HG02840 (cell line): ENCODE measurements at regions not wholly inside any gene's neighbourhood (a gene's known extent, or its start where the extent isn't known, plus 50 kb on each side); places are given as distances from the start of the nearest gene placed in this dataset.

ENCODE experiments used
- ATAC-seq: cut with Tn5 transposase; IDR thresholded peaks from one replicate; pipeline ENCODE4 v1.9.1; 2021; ENCODE audit warnings: mild to moderate bottlenecking, moderate library complexity, moderate number of reproducible peaks; ENCODE audit not compliant: unreplicated experiment, low FRiP score

DNA sequence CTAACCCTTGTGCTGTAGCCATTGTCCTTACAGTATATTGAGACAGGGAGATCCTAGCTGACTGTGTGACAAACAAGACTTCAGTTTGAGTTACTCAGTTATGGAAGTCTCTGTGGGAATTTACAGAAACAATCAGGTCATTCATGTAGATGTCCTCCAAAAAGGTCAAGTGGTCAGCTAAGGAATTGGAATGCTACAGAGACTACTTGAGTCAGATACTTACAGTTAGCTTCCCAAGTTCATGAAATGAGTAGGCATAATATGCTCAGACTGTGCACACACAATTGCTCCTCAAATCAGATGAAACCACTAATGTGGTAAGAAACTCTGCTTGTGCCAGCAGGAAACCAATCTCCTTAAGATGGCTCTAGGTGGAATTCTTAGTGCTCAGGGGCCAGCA, 985.7 kb downstream of the NSUN3 start:
- ATAC-seq: no peak

DNA sequence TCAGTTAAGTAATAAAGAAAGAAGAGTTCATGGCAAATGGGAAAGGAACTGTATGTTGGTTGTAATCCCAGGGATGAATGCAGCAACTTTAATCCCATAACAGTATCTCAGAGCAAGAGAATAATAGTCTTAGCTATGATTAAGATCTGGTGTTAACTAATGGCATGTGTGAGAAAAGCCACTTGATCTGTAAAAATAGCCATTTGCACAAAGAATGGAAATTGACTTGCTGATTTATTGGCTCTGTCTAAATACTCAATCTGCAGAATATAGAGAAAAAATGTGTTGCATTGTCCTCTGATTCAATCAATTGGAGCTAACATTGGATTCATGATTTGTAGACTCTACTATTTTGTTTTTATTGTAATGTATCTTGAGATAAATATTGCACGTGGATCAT, 987.0 kb downstream of the NSUN3 start:
- no peak for ATAC-seq

DNA sequence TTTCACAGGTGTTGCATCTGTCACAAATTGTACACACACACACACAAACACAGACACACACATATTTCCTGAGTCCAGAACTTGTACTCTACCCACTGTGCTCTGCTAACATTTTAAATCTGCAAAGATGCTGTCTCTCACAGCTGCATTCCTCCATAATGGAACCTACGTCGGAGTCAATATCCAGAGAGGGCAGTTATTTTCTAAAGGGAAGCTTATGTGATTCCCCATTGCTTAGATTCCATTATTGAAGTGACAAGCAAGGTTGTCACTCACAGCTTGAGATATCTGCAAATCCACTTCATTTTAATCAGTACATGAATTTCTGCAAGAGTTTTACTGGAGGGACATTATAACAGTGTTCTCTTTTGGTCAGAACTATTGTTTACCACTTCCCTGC, 992.4 kb downstream of the NSUN3 start:
- no peak for ATAC-seq

DNA sequence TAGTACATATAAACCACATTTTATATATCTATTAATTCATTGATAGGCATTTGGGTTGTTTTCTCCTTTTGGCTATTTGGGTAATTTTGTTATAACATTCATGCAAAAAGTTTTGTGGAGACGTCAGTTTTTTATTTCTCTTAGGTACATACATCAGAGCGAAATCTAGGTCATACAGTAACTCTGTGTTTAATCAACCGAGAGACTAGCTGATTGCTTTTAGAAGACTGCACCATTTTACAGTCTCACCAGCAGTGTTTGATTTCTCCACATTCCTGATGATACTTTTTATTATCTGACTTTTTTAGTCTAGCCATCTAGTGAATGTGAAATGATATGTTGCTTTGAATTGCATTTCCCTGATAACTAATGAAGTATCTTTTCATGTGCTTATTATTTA, 1019.3 kb downstream of the NSUN3 start:
- no peak for ATAC-seq

DNA sequence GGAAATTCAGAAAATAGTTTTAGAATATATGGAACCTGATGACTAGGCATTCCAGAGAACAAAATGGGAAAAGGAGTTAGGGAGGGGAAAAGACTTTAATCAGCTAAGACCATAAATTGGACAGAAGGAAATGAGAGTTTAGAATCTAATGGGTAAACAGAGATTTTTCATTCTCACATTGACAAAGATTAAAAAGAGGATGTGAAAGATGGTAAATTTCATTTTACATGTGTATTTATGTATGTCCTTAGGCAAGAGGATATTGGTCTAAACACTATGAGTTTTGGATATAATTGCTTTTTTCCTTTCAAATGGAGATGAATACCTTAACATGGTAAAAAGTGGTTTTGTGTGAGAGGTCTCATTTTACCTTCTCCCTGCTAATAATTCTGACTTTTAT, 1021.9 kb downstream of the NSUN3 start:
- ATAC-seq: no peak

DNA sequence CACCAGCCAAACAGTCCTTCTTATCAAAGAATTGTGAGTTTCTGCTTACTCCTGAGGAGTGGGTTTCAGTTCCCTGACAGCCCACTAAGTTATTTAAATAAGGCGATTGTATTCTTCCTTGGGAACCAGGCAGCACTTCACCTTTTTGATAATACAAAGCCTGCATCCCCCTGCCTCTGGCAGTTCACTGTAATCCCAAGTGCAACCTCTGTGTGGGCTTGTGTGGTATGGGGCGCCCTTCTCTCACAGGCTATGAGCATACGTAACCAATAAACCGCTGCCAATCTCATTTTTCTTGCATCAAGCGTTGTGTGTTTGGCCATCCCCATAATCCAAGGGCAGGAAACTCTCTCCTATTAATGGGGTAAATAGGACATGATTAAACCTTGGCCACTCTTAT, 1025.6 kb downstream of the NSUN3 start:
- no peak for ATAC-seq

DNA sequence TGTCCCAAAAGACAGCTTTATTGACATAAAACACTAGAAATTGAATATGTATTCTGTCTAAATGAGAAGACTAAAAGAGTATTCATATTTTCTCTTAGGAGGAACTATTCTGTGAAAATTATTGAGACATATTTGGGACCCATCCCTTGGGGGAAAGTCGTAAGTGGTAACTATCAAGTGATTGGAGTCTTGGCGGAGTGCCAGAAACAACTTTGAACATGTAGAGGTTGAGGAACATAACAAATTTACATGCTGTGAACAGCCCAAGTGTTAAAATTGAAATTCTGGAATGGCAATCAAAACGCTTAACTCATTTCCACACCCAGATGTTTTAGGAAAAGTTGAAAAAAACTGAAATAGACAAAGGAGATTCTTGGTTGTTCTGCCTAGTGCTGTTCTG, 1034.6 kb downstream of the NSUN3 start:
- no peak for ATAC-seq

DNA sequence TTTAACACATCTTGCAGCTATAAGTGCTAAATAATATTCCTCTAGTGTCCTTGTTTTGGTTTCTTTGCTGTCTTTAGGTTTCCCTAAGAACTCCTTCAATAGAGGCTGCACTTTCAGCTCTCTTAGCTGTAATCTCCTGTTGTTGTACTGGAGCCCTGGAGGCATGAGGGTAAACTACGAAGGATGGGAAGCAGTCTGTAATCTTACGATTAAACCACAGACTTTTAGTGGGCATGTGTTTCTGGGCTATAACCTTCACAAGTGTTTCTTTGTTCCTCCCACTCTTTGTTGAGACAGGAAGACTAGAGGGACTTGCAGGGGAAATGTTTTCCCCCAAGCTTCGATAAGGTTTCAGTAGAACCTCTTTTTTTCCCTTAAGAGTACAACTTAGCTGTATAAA, 1058.1 kb downstream of the NSUN3 start:
- no peak for ATAC-seq

DNA sequence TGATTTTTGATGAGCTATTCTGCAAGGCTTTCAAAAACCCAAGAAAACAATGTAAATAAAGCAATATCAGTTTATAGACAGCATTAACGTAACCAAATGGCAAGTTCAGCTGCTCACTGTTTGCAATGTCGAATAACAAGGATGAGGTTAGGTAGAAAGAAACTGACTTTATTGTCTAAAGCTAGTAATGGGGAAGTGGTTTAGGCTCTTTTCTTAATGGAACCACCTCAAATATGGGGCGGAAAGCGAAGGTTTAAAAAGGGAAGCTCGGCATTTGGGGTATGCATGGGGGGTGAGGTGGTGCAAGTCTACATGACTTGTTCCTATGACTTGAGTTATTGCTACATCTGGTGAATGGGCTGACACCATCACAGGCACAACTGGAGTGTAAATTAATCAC, 1060.2 kb downstream of the NSUN3 start:
- ATAC-seq: no peak

DNA sequence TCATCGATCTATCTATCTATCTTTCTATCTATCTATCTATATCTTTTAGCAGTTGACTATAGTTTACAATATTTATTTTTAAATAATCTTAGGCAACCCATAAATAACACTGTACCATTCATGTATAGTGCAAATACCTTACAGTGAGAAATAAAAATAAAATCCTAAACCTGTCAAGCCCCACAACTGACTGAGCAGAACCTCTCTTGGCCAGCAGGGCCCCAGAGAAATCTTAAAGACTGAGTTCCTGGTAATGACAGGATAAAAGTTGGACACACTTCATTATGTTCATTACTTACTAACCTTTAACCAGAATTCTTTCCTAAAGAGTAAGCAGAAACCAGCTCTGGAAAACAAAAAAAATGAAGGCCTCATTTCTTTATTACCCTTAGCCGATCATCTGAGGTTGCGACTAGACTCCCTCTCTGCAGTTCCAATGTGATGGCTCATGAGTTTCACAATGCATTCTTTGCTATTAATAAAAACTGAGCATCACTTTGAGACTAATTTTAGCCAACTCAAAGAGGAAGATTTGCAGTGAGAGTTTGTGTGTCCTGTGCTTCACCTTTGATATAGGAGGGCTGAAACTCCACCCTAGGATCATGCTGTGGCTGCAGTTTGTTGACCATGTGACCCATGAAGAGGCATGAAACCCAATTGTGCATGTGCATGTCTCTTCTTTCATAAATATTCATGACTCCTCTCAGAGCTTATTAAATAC, 1072.0 kb downstream of the NSUN3 start:
- ATAC-seq: no peak

DNA sequence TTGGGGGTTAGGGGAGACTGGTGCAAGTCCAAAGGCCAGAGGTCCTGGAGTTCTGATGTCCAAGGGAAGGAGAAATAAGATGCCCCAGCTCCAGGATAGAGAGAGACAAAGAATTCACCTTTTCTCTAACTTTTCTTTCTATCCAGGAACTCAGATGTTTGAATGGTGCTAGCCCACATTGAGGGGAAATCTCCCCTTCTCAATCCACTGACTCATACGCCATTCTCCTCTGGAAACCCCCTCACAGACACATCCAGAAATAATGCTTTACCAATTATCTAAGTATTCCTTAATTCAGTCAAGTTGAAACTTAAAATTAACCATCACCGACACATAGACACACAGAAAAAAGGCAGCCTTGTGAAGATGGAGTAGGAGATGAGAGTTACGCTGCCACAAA, 1085.2 kb downstream of the NSUN3 start:
- ATAC-seq: no peak

DNA sequence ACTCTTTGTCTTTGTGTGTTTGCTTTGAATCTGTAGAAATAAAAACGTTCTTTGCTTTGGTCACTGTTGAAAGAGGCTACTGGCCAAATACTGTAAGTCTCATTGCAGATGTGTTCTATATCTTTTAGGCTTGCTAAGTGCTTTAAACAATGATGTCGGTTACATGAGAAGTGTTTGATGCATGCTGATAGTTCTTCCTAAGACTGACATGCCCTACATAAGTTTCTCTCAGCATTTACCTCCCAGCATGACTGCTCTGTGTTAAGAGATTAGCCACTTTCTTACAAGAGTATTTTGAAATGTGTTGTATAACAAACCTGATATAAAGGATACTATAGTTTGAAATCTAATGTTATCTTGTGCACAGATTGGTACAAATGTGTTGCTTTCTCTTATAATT, 1088.7 kb downstream of the NSUN3 start:
- ATAC-seq: no peak

DNA sequence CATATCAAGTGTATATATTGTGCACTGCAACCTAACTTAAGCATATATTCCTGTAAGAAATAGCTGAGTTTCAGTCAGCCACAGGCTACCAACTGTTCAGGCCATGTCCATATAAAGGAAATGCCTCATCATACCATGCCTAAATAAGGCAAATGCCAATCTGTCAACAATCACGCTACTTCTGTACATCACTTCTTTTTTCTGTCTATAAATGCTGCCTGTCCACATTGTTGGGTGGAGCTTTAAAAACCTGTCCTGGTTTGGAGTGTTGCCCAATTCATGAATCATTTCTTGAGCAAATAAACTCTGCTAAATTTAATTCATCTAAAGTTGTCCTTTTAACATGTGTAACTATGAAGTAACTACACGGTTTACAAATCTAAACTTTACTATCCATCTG, 1091.9 kb downstream of the NSUN3 start:
- no peak for ATAC-seq

DNA sequence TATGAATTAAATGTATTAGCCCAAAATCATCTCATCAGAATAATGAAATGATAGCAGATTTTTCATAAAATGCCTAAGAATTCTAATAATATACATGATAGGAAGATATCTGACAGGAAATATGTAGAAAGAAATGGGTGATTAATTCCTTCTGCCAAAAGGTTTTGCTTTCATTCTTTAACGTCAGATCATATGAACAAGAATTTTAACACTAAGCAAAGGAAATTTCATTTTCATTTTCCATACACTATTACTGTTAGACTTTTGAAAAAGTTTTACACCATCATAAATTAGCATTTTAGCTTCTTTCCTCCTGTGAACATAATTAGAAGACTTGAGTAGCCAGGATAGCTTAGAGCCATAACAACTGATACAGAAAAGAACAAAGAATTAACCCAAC, 1099.9 kb downstream of the NSUN3 start:
- no peak for ATAC-seq

DNA sequence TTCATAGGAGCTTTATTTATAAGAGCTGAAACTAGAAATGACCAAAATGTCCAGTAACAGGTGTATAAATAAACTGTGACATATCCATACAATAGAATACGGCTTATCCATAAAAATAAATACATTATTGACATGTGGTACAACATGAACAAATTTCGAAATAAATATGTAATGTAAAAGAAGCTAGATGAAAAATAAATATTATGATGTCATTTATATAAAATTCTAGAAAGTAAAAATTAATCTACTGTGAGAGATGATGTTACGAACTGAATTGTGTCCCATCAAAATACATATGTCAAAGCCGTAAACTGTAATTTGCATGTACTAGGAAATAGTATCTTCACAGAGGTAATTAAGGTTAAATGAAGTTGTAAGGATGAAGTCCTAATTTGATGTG, 1104.9 kb downstream of the NSUN3 start:
- ATAC-seq: no peak

DNA sequence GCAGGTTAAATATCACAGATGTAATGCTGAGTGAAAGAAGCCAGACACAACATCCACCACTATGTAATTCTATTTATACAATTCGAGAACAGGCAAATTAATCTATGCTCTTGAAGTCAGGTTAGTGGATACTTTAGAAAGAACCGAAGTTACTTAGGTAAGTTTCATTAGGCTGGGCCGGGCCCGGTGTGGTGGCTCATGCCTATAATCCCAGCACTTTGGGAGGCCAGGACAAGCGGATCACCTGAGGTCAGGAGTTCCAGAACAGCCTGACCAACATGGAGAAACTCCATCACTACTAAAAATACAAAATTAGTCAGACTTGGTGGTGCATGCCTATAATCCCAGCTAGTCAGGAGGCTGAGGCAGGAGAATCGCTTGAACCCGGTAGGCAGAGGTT, 1105.7 kb downstream of the NSUN3 start:
- ATAC-seq: no peak

DNA sequence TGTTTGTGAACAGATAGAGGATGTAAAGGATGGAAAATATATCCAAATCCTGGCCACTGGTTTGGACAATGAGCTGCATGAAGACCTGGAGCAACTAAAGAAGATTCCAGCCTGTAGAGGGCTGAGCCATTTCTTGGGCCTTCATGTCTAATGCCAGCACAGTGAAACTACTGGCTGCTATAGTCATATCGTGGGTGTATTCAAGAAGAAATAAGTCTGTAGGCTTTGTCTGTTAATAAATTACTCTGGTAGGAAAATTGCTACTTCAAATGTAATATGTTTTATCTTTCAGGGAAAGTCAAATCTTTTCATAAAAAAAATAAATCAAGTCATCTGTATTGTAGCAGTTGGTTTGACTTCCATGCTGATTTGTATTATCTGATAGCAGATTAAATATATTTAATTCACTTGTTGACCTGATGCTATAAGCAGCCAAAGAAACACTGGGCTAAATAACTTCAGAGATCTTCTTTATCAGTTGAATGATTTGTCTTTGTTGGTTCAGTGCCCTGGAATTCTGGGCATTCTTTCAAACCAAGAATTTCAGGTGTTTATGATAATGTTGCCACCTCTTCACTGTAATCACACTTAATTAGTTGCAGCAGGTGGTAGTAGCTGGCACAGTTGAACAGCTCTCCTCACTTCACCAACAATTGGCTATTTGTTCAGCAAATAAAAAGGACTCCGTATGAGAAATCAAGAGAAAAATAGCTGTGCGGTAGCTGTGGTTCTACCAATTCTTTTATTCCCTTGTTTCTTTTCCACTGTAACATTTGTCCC, 1109.5 kb downstream of the NSUN3 start:
- no peak for ATAC-seq

DNA sequence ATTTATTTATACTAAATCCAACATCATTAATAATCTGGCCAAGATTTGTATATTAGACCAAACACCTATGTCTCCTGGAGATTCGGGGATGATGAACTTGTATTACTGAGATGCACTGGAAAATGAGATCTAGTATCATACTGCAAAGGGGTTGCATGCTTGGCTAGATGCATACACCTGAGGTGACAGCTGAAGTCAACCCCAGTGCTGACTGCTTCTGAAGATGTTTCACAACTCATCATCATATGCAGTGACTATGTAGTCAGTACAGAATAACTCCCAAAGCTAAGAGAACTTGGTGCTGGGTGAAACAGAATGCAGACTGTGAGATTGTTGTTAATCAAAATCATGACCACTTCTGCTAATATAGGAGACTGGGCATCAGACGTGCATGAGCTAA, 1114.2 kb downstream of the NSUN3 start:
- no peak for ATAC-seq

DNA sequence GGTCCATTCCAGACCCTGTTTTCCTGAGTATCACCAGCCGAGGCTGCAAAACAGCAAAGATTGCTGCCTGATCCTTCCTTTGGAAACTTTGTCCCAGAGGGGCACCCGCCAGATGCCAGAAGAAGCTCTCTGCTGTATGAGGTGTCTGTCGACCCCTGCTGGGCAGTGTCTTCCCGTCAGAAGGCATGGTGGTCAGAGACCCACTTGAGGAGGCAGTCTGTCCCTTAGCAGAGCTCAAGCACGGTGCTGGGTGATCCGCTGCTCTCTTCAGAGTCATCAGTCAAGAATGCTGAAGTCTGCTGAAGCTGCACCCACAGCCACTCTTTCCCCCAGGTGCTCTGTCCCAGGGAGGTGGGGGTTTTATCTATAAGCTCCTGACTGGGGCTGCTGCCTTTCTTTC, 1121.2 kb downstream of the NSUN3 start:
- no peak for ATAC-seq

DNA sequence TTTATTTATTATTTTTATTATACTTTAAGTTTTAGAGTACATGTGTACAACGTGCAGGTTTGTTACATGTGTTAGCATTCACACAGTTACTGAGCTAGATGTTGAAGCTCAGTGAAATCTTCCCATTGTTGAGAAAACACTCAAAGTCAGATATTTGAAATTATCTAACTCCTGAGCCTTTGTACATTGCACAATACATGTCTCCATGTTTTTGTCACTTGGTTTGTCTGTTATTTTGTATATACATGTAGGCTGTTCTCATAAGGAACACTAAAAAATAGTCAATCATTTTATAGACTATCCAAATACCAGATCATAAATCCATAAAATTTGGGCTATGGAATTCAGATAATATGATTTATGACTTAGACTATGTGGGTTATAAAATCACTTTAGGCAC, 1126.5 kb downstream of the NSUN3 start:
- no peak for ATAC-seq

DNA sequence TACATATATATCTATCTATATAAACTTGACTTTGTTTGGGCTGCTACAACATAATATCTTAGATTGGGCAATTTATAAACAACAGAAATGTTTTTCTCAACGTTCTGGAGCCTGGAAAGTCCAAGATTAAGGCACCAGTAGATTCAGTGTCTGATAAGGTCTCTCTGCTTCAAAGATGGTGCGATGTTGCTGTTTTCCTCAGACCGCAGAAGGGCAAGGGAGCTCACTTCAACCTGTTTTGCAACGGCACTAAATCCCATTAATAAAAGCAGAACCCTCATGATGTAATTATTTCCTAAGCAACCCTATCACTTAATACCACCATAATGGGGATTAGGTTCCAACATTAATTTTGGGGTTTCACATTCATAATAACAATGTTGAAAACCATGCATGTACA, 1134.8 kb downstream of the NSUN3 start:
- no peak for ATAC-seq

DNA sequence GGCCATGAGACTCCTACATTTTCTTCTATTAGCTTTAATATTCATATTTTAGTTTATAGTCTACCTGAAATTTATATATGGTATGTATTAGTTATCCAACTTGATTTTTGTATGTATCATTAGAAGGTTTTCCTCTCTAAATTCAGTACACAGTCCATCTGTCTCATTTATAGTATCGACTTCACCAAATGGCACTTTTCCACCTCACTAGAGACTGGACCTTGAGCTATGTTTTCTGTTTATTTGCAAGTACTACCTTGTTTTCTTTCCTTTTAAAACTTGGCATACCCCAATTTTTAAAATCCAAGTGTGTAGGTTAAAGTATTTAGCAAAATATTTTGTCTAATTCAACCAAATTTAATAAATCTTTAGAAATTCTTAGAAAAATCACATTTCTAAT, 1137.5 kb downstream of the NSUN3 start:
- no peak for ATAC-seq
